Mucosa of descending colon (tissue), 3 donors: ENCODE measurements at regions not wholly inside any gene's neighbourhood (a gene's known extent, or its start where the extent isn't known, plus 50 kb on each side); places are given as distances from the start of the nearest gene placed in this dataset.

Source experiments
- ATAC-seq: fragments of 200-7000 bp; cut with Tn5 transposase; one replicate; pipeline ENCODE4 v1.9.1; 2020; ENCODE audit warnings: mild to moderate bottlenecking, moderate library complexity
- DNase-seq, 3 donors: peaks; one replicate each; pipeline ENCODE4 v3.0.0-alpha.2; 2020
- H3K36me3 ChIP-seq: fragments of 200-600 bp; one replicate; pipeline ENCODE4 v1.8.0; 2021; ENCODE audit warnings: low read depth, mild to moderate bottlenecking
- H3K4me1 ChIP-seq: fragments of 200-600 bp; one replicate; pipeline ENCODE4 v1.8.0; 2021; ENCODE audit warnings: low read depth, mild to moderate bottlenecking
- H3K4me3 ChIP-seq: fragments of 200-600 bp; one replicate; pipeline ENCODE4 v1.8.0; 2021; ENCODE audit warnings: mild to moderate bottlenecking
- H3K9me3 ChIP-seq: fragments of 200-600 bp; one replicate; pipeline ENCODE4 v1.8.0; 2021; ENCODE audit warnings: mild to moderate bottlenecking
- CTCF ChIP-seq: fragments of 200-600 bp; IDR thresholded peaks from one replicate; pipeline ENCODE4 v1.8.0; 2022; ENCODE audit warnings: antibody characterized with exemption, mild to moderate bottlenecking
- intact Hi-C, 2 donors: fragments of 100-400 bp; cut with DNase I in 1 of 2; cut with micrococcal nuclease in 1 of 2; formaldehyde crosslinking; loops; one replicate each; pipeline versions ENCODE4 v1.11.0 to v1.11.1; 2022; cut with DNase I, micrococcal nuclease
- donor health status: DM: no; HTN: no; CAD: no; lungs with moderate emphysema.
- donor health status: DM: no; HTN: no; CAD: no.
- donor health status: DM: no; HTN: yes; CAD: no.

- Histone ChIP-seq H3K9me3 (no peaks in the 10 kb centered on the region), H3K36me3 (no peaks in the 10 kb centered on the region), H3K4me1 (no peaks in the 10 kb centered on the region), H3K4me3 (no peak overlapping the region)
- TF ChIP-seq CTCF, result no peak
- intact Hi-C loops, result no loop called here
- no peak for DNase-seq
- no peak for ATAC-seq
Observed at GRCh38 chr12:59929110-59929509, 333.3 kb downstream of the SLC16A7 start.

- ATAC-seq (no peak), DNase-seq (no peak)
- no peaks in the 10 kb centered on the region for H3K9me3 ChIP-seq
- no peak for TF ChIP-seq CTCF
- intact Hi-C loops, result no loop called here
- no peaks in the 10 kb centered on the region for H3K4me1 ChIP-seq
- no peak overlapping the region for H3K4me3 ChIP-seq
- H3K36me3 ChIP-seq, result no peaks in the 10 kb centered on the region
Observed at GRCh38 chr12:59934486-59934885, 338.7 kb downstream of the SLC16A7 start.

GRCh38 chr12:59936534-59936933 lies 340.7 kb downstream of the SLC16A7 start:
- ATAC-seq, result no peak
- intact Hi-C loops, result no loop called here

GRCh38 chr12:59937148-59937547 lies 341.3 kb downstream of the SLC16A7 start:
- no peak for TF ChIP-seq CTCF
- H3K4me1 ChIP-seq, result no peaks in the 10 kb centered on the region
- H3K4me3 ChIP-seq, result no peak overlapping the region
- ATAC-seq (no peak), DNase-seq (no peak)
- H3K36me3 ChIP-seq, result no peaks in the 10 kb centered on the region
- H3K9me3 ChIP-seq, result no peaks in the 10 kb centered on the region
- intact Hi-C loops, result no loop called here

More at GRCh38 chr12:59936534-59936933, 340.7 kb downstream of the SLC16A7 start:
- Histone ChIP-seq H3K4me3 (no peak overlapping the region), H3K4me1 (no peaks in the 10 kb centered on the region), H3K36me3 (no peaks in the 10 kb centered on the region), H3K9me3 (no peaks in the 10 kb centered on the region)
- no peak for TF ChIP-seq CTCF
- DNase-seq, result no peak

- no peaks in the 10 kb centered on the region for H3K9me3 ChIP-seq
- DNase-seq (no peak), ATAC-seq (no peak)
- H3K36me3 ChIP-seq, result no peaks in the 10 kb centered on the region
- no peak overlapping the region for H3K4me3 ChIP-seq
- H3K4me1 ChIP-seq, result no peaks in the 10 kb centered on the region
- no peak for TF ChIP-seq CTCF
- intact Hi-C loops, result no loop called here
Observed at GRCh38 chr12:59938190-59938962, 342.5 kb downstream of the SLC16A7 start.
